Astrocyte (in vitro differentiated cells and primary cell): ENCODE measurements at regions not wholly inside any gene's neighbourhood (a gene's known extent, or its start where the extent isn't known, plus 50 kb on each side); places are given as distances from the start of the nearest gene placed in this dataset.

Source experiments
- EZH2 ChIP-seq: IDR thresholded peaks from 2 replicates; pipeline ENCODE4 v1.6.1; 2012; ENCODE audit warnings: mild to moderate bottlenecking, low read length, inconsistent platforms; ENCODE audit not compliant: insufficient read depth
- TF ChIP-seq, protein P1 (sequence below): IDR thresholded peaks from 2 replicates; pipeline ENCODE4 v1.5.1; 2011; ENCODE audit warnings: low read depth, mild to moderate bottlenecking, inconsistent platforms, low read length, moderate library complexity; ENCODE audit not compliant: insufficient read depth

GRCh38 chr1:11377001-11377583 lies 101.9 kb upstream of the DISP3 start:
- TF ChIP-seq, protein P1, sequence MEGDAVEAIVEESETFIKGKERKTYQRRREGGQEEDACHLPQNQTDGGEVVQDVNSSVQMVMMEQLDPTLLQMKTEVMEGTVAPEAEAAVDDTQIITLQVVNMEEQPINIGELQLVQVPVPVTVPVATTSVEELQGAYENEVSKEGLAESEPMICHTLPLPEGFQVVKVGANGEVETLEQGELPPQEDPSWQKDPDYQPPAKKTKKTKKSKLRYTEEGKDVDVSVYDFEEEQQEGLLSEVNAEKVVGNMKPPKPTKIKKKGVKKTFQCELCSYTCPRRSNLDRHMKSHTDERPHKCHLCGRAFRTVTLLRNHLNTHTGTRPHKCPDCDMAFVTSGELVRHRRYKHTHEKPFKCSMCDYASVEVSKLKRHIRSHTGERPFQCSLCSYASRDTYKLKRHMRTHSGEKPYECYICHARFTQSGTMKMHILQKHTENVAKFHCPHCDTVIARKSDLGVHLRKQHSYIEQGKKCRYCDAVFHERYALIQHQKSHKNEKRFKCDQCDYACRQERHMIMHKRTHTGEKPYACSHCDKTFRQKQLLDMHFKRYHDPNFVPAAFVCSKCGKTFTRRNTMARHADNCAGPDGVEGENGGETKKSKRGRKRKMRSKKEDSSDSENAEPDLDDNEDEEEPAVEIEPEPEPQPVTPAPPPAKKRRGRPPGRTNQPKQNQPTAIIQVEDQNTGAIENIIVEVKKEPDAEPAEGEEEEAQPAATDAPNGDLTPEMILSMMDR = no peak
- no peak for TF ChIP-seq EZH2
